Sigmoid colon (tissue), 6 donors: ENCODE measurements at regions not wholly inside any gene's neighbourhood (a gene's known extent, or its start where the extent isn't known, plus 50 kb on each side); places are given as distances from the start of the nearest gene placed in this dataset.

Experiments
- DNase-seq: peaks from one replicate; pipeline ENCODE4 v3.0.0-alpha.2; 2019
- H3K27ac ChIP-seq, 4 donors: fragments of 200-600 bp; sonication (generic); one replicate each; pipeline ENCODE4 v1.5.1; 2016 to 2019; ENCODE audit warnings: mild to moderate bottlenecking in 1 of 4
- H3K27me3 ChIP-seq, 3 donors: fragments of 200-600 bp; sonication (generic); one replicate each; pipeline ENCODE4 v1.5.1; 2019; ENCODE audit warnings: mild to moderate bottlenecking in 1 of 3
- H3K36me3 ChIP-seq, 4 donors: fragments of 200-600 bp; sonication (generic); one replicate each; pipeline ENCODE4 v1.5.1; 2016 to 2019
- H3K4me1 ChIP-seq, 4 donors: fragments of 200-600 bp; sonication (generic); one replicate each; pipeline ENCODE4 v1.5.1; 2017 to 2019
- H3K4me3 ChIP-seq, 4 donors: fragments of 200-600 bp; sonication (generic); one replicate each; pipeline ENCODE4 v1.5.1; 2017 to 2019; ENCODE audit warnings: mild to moderate bottlenecking in 2 of 4, moderate library complexity in 1 of 4
- H3K9me3 ChIP-seq, 4 donors: fragments of 200-600 bp in 3 of 4; sonication (generic) in 3 of 4; one replicate each; pipeline versions ENCODE4 v1.5.1 to v1.6.1; 2013 to 2019
- CTCF ChIP-seq, 4 experiments: fragments of 450-650 bp in 3 of 4; fragments of 200-600 bp in 1 of 4; IDR thresholded peaks; one replicate each; pipeline ENCODE4 v1.5.1; 2016 to 2019; ENCODE audit warnings: antibody characterized with exemption in 4 of 4, mild to moderate bottlenecking in 3 of 4, moderate library complexity in 2 of 4
- EP300 ChIP-seq, 4 donors: sonication (generic); formaldehyde crosslinking; IDR thresholded peaks; one replicate each; pipeline ENCODE4 v1.6.1; 2017; ENCODE audit warnings: antibody characterized with exemption in 4 of 4
- POLR2A ChIP-seq, 2 donors: fragments of 450-650 bp; IDR thresholded peaks; one replicate each; pipeline ENCODE4 v1.6.1; 2016; ENCODE audit warnings: antibody characterized with exemption in 2 of 2, mild to moderate bottlenecking in 2 of 2, moderate library complexity in 2 of 2
- POLR2AphosphoS5 ChIP-seq, 4 donors: sonication (generic); formaldehyde crosslinking; IDR thresholded peaks; one replicate each; pipeline ENCODE4 v1.6.1; 2017; ENCODE audit warnings: antibody characterized with exemption in 4 of 4
- WGBS, 2 donors: extraction: QIAGEN DNeasy Blood & Tissue Kit; methylation state at CpG; one replicate each; pipeline ENCODE4 v1.1.7; 2013; 5-methylcytosine and 5-hydroxymethylcytosine counted together
- intact Hi-C: fragments of 100-400 bp; cut with DNase I; formaldehyde crosslinking; loops from one replicate; pipeline ENCODE4 v1.15.1; 2023
- donor health status: healthy with polysubstance abuse.
- donor health status: healthy.

- Histone ChIP-seq H3K27me3 (no peaks in the 10 kb centered on the region), H3K9me3 (no peaks in the 10 kb centered on the region), H3K27ac (no peak overlapping the region), H3K36me3 (no peaks in the 10 kb centered on the region), H3K4me3 (no peak overlapping the region), H3K4me1 (peaks cover 0 to 6% (median 3%) of the 10 kb centered on the region in 4 donors)
- TF ChIP-seq EP300 (IDR thresholded peaks at IDR 0.05): no peak
- intact Hi-C loops: no loop called here
- DNase-seq: no peak
- 92 to 94% methylated on average over 5 of the region's 5 CpGs for WGBS, 2 donors
Measured at GRCh38 chr3:72022027-72022426, 237.1 kb upstream of the PROK2 start.

GRCh38 chr3:72021531-72021930 lies 236.6 kb upstream of the PROK2 start:
- WGBS, 2 donors: 94 to 96% methylated on average over 1 of the region's 1 CpG
- TF ChIP-seq POLR2A (IDR thresholded peaks at IDR 0.05) (no peak), EP300 (IDR thresholded peaks at IDR 0.05) (no peak), POLR2AphosphoS5 (IDR thresholded peaks at IDR 0.05) (no peak), CTCF (IDR thresholded peaks at IDR 0.05) (no peak)
- Histone ChIP-seq H3K27me3 (no peaks in the 10 kb centered on the region), H3K4me1 (peaks cover 0 to 6% (median 3%) of the 10 kb centered on the region in 4 donors), H3K36me3 (no peaks in the 10 kb centered on the region), H3K27ac (no peak overlapping the region), H3K9me3 (no peaks in the 10 kb centered on the region), H3K4me3 (no peak overlapping the region)
- intact Hi-C loops: no loop called here
- DNase-seq: no peak

GRCh38 chr3:72018343-72018984 lies 233.5 kb upstream of the PROK2 start:
- Histone ChIP-seq H3K27ac (no peak overlapping the region), H3K4me3 (no peak overlapping the region), H3K36me3 (no peaks in the 10 kb centered on the region), H3K4me1 (peaks cover 0 to 6% (median 3%) of the 10 kb centered on the region in 4 donors), H3K27me3 (no peaks in the 10 kb centered on the region), H3K9me3 (no peaks in the 10 kb centered on the region)
- intact Hi-C loops: no loop called here
- TF ChIP-seq EP300 (IDR thresholded peaks at IDR 0.05) (no peak), POLR2A (IDR thresholded peaks at IDR 0.05) (no peak), CTCF (IDR thresholded peaks at IDR 0.05) (no peak), POLR2AphosphoS5 (IDR thresholded peaks at IDR 0.05) (no peak)
- WGBS, 2 donors: 85 to 86% methylated on average over 5 of the region's 5 CpGs
- no peak for DNase-seq

- intact Hi-C loops: no loop called here
- Histone ChIP-seq H3K36me3 (no peaks in the 10 kb centered on the region), H3K4me3 (no peak overlapping the region), H3K27ac (no peak overlapping the region), H3K27me3 (no peaks in the 10 kb centered on the region), H3K9me3 (no peaks in the 10 kb centered on the region), H3K4me1 (peaks cover 0 to 6% (median 3%) of the 10 kb centered on the region in 4 donors)
- TF ChIP-seq POLR2AphosphoS5 (IDR thresholded peaks at IDR 0.05) (no peak), POLR2A (IDR thresholded peaks at IDR 0.05) (no peak), CTCF (IDR thresholded peaks at IDR 0.05) (no peak), EP300 (IDR thresholded peaks at IDR 0.05) (no peak)
- no peak for DNase-seq
- WGBS, 2 donors: 91 to 94% methylated on average over 1 of the region's 1 CpG
Measured at GRCh38 chr3:72017935-72018334, 233.0 kb upstream of the PROK2 start.

- peaks cover 0 to 6% (median 3%) of the 10 kb centered on the region in 4 donors for H3K4me1 ChIP-seq
- no peaks in the 10 kb centered on the region for H3K9me3 ChIP-seq
- WGBS, 2 donors: 84 to 98% methylated on average over 1 of the region's 1 CpG
- DNase-seq: no peak
- TF ChIP-seq POLR2A (IDR thresholded peaks at IDR 0.05): no peak
- TF ChIP-seq CTCF (IDR thresholded peaks at IDR 0.05): no peak
- TF ChIP-seq EP300 (IDR thresholded peaks at IDR 0.05): no peak
- TF ChIP-seq POLR2AphosphoS5 (IDR thresholded peaks at IDR 0.05): no peak
- H3K27ac ChIP-seq: no peak overlapping the region
- no peak overlapping the region for H3K4me3 ChIP-seq
- H3K27me3 ChIP-seq: no peaks in the 10 kb centered on the region
- no peaks in the 10 kb centered on the region for H3K36me3 ChIP-seq
- intact Hi-C loops: no loop called here
Measured at GRCh38 chr3:72017311-72017710, 232.4 kb upstream of the PROK2 start.
